ENCODE measurements at regions not wholly inside any gene's neighbourhood (a gene's known extent, or its start where the extent isn't known, plus 50 kb on each side); places are given as distances from the start of the nearest gene placed in this dataset.
"Not testable (repeated sequence)": the region's sequence is repeated elsewhere in the genome, so short reads cannot be mapped to it uniquely, and the experiment has no call there.

DNA sequence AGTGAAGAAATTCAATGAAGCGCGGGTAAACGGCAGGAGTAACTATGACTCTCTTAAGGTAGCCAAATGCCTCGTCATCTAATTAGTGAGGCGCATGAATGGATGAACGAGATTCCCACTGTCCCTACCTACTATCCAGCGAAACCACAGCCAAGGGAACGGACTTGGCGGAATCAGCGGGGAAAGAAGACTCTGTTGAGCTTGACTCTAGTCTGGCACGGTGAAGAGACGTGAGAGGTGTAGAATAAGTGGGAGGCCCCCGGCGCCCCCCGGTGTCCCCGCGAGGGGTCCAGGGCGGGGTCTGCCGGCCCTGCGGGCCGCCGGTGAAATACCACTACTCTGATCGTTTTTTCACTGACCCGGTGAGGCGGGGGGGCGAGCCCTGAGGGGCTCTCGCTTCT lies 317.8 kb upstream of the IRS4 start:
- H3K79me2 ChIP-seq (ENCODE audit: control insufficient read depth in 1 of 2, insufficient read depth in 2 of 2, low read length in 2 of 2); H2BK5ac ChIP-seq (ENCODE audit: low read depth, low read length); H4K20me1 ChIP-seq (replicated peaks in 1 of 2; ENCODE audit: control insufficient read depth in 1 of 2, insufficient read depth in 2 of 2, low read length in 2 of 2); H2BK12ac ChIP-seq (ENCODE audit: low read depth, low read length); H2AFZ ChIP-seq (ENCODE audit: low read length); POLR2A ChIA-PET (ENCODE audit: partially characterized antibody); H4K8ac ChIP-seq (ENCODE audit: extremely low read depth, insufficient read depth, low read length); H3K36me3 ChIP-seq (ENCODE audit: control insufficient read depth in 2 of 4, insufficient read depth in 4 of 4, low read length in 3 of 4); H3K4ac ChIP-seq (replicated peaks; ENCODE audit: insufficient read length, low read depth, low read length); H2BK15ac ChIP-seq (ENCODE audit: low read length); H3K23me2 ChIP-seq (ENCODE audit: low read depth, low read length); H3K18ac ChIP-seq (ENCODE audit: extremely low read depth, low read length); H3K27ac ChIP-seq (ENCODE audit: low read depth, low read length); H4K91ac ChIP-seq (replicated peaks; ENCODE audit: insufficient read length, low read length); H3K27me3 ChIP-seq (replicated peaks in 1 of 4; ENCODE audit: control insufficient read depth in 3 of 4, extremely low read depth in 1 of 4, insufficient read depth in 3 of 4, low read length in 3 of 4); H3K79me1 ChIP-seq (ENCODE audit: low read depth, low read length); CTCF ChIA-PET (ENCODE audit: partially characterized antibody); H4K5ac ChIP-seq (ENCODE audit: insufficient read length, low read depth, low read length); H3K4me3 ChIP-seq (ENCODE audit: extremely low read depth in 1 of 4, insufficient read depth in 2 of 4, low read depth in 3 of 4, low read length in 4 of 4); H2AK5ac ChIP-seq (ENCODE audit: low read depth, low read length); H3K56ac ChIP-seq (replicated peaks; ENCODE audit: insufficient read length, low read depth, low read length); FAIRE-seq; H3K23ac ChIP-seq (ENCODE audit: insufficient read length); DNase-seq (ENCODE audit: low read depth in 1 of 2, low spot score in 2 of 2); H3K4me2 ChIP-seq (ENCODE audit: insufficient read depth in 1 of 2, low read depth in 2 of 2, low read length in 2 of 2); H3K4me1 ChIP-seq (replicated peaks in 1 of 4; ENCODE audit: control insufficient read depth in 3 of 4, insufficient read depth in 4 of 4, low read length in 3 of 4); H3K9ac ChIP-seq (replicated peaks in 1 of 4; ENCODE audit: extremely low read depth in 1 of 4, low read depth in 3 of 4, low read length in 3 of 4); H2BK20ac ChIP-seq (ENCODE audit: low read length); H2BK120ac ChIP-seq (replicated peaks; ENCODE audit: low read depth, low read length); H3K9me3 ChIP-seq (ENCODE audit: insufficient read depth in 2 of 2, low read depth in 1 of 2, low read length in 1 of 2); H3K14ac ChIP-seq (ENCODE audit: insufficient read length): not testable (repeated sequence)
- 64% methylated on average over 15 of the region's 27 CpGs; no CpG with 5 or more reads in 1 of the 2 experiments for WGBS, 2 experiments (ENCODE audit: extremely low coverage in 1 of 2, insufficient coverage in 1 of 2, insufficient read length in 1 of 2, insufficient replicate concordance in 2 of 2, low coverage in 1 of 2, low lambda C conversion rate in 2 of 2, missing lambda C conversion rate in 1 of 2)
